T-helper 1 cell treated with Interleukin-12 subunit alpha and Interleukin-12 subunit beta and Interleukin-4 antibody, amounts not matched to agents 30 ng/mL and 1 ng/mL, for 36 hours (primary cell): ENCODE measurements at regions not wholly inside any gene's neighbourhood (a gene's known extent, or its start where the extent isn't known, plus 50 kb on each side); places are given as distances from the start of the nearest gene placed in this dataset.

Source experiments
- intact Hi-C: fragments of 100-400 bp; cut with micrococcal nuclease; formaldehyde crosslinking; loops from one replicate; pipeline ENCODE4 v1.15.1; 2024

DNA sequence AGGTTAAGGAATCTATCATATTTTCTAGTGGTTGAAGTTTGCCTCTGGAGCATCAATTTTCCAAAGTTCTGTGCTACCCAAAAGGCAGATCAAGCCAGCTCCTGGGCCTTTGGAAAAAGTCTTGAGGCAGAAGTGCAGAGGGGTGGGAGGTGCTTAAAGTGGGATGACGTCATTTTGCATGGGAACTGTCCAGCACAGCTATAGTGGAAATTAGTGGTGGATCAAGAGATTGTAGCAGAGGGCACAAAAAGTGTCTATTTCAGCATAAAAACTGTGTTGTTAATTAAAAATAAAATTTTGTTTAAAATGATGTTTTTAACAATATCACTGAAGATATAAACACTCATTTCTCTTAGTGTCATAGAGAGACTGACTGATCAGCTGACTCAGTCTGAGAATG lies 221.9 kb downstream of the LRRN1 start:
- intact Hi-C loops: no loop called here

DNA sequence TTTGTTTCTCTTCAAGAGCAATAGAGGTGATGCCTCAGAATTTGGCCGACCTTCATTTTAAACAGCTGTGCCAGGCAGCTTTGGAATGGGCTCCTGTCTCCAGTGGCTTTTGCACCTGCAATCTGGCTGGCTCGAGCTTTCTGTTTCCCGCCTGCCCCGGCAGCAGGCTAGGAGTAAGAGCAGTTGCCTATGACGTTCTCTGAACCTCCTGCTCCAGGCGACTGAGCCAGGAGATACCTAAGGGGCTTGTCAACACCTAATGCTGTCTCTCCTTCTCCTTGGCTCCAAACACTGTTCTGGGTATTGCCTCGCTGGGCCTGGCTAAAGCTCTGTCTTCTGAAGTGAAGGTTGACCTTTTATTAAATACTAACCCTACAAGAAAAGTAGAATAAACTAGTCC lies 229.9 kb downstream of the LRRN1 start:
- intact Hi-C loops: no loop called here

DNA sequence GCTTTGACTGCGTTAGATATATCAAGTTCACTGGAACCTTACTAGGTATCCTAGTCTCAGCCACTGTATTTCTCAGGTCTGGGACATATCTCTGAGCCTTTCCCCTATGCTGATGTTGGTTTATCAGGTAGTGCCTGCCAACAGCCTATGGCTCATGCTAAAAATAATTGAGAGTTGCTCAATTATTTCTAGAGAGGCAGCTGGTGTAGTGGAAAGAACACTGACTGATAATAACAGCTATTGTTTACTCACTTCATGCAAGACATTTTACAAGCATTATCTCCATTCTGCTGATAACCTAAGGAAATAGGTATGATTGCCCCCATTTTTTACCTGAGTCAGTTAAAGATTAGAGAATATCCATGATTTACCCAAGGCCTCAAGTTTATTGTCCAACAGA lies 231.4 kb downstream of the LRRN1 start:
- intact Hi-C loops: no loop called here

DNA sequence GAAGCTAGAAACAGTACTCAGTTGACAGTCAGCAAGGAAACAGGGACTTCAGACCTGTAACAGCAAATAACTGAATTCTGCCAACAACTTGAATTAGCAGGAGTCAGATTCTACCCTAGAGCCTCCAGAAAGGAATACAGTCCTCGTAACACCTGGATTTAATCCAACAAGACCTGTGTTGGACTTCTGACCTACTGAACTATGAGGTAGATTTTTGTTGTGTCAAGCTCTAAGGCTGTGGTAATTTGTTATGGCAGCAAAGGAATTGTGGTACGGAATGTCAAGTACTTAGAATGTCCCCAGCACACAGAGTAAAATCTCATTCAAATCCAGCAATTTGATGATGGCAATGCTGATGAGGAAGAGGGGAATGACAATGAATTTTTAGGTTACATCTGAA lies 234.1 kb downstream of the LRRN1 start:
- intact Hi-C loops: no loop called here

DNA sequence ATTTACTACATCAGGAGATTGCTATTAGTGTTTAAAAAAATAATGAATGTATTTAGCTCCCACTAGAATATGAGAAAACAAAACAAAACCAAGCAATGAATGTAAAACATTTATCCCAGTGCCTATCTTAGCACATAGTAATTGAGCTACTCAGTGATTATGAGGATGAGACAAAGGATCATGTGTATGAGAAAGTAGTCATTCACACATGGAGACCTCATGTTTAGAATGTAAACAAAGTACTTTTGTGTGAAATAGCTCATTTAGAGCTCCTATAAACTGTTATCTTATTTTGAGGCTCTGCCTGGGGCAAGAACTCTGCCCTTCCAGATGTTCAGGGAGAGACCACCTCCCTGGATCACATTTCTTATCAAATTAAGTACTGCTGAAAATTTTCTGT lies 236.8 kb downstream of the LRRN1 start:
- intact Hi-C loops: no loop called here

DNA sequence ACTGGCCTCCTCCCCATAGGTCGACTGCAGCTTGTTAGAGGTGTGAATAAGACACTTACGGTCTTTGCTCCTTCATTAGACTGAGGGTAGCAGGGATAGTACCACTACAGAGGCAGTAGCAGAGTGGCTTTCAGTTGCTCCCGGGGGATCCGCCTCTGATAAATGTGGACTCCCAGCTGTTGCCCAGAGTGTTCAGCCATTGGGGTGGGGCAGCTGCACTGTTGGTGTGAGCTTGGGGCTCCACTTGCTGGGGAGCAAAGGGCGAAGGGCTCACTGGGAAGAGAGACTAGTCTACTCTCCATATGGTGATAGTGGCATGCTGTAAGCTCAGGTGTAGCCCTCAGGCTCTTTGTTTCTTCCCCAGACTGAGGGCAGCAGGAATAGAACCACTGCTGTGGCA lies 239.1 kb downstream of the LRRN1 start:
- intact Hi-C loops: no loop called here

DNA sequence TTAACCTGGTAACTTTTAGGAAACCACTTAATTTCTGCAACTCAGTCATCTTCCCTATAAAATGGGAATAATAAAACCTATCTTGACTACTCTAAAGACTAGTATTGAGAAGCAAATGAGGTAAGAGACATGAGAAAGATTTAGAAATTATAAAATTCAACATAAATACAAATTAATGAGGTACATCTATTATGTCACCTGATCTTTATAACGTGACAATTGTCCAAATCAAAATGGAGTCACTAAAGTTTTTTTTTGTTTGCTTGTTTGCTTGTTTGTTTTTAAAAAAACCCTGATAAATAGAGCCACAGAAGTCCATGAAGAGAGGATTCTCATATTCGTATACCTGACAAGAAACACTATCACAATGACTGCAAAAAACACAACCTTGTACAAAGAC lies 242.8 kb downstream of the LRRN1 start:
- intact Hi-C loops: no loop called here

DNA sequence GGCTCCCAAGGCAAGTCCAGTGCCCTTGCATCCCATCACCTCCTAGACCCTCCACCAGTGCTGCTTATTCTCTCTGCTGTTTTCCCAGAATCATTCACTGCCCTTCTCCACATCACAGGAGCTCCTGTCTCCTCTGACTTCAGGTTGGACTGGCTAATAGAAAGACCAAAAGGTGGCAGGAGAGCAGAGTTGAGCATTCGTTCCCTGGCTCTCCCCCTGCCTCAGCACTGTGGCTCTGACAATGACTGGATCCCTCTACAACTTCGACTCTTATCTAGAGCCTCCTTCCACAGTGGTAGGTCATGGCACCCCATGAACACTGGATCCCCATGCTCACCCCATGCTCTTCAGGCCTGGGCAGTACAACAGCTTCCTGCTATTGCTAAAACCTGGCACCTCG lies 243.6 kb downstream of the LRRN1 start:
- intact Hi-C loops: no loop called here

DNA sequence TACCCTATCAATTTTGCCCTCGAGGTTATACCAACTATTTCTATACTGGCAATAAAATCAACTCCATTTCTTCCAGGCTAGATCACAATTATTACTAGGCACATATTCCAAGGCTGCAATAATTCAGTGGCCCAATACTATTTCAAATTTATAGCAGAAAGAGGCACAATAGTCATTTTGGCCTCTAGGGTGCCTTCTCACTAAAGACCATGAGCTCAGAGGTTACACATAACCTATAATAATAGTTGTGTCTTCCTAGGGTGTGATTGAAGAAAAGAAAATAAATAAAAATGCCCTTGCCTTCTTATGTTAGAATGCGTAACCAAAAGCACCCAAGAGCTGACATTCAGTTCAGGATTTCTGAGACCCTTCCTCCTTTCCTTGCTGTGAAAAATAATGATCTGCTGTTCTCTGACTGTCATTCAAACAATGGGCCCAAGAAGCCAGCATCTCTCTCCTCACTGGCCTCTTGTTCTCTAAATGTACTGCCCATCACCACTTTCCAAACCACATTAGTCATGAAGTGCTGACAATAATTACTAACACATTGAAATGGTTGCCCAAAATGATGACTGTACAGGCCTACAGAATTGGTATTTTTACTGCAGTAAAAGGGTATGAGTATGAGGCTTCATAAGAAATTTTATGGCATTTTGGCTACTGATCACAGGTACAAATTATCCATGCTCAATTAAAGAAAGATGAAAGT lies 244.8 kb downstream of the LRRN1 start:
- intact Hi-C loops: no loop called here

DNA sequence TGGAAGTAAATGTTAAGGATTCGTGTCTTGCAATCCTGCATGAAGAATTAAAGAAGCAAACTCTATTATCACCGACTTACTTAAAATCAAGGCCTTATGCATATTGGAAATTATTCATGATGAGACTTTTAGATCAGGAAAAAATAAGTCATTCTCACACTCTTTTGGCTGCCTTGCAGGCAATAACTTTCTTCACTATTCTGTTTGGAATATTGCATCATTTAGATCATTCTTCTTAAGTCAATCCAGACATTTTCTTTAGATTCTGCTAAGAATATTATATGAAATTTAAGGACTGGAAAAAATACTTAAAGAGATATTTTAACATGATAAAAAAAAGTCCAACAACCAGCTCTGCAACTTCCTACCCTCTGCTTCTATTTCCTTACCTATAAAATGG lies 245.4 kb downstream of the LRRN1 start:
- intact Hi-C loops: no loop called here

DNA sequence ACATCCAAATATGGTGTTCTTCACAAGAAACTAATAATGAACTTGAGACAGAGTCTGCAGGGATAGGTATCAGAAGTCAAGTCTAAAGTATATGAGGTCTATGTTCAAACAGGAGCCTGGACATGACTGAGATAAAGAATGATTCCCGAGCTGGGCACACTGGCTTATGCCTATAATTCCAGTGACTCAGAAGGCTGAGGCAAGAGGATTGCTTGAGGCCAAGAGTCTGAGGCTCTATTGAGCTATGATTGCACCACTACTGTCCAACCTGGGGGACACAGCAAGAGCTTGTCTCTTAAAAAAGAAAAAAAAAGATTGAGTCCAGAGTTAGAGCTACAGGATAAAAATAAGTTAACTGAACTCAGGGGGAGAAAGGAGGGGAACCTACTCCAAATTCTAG lies 246.5 kb downstream of the LRRN1 start:
- intact Hi-C loops: no loop called here

DNA sequence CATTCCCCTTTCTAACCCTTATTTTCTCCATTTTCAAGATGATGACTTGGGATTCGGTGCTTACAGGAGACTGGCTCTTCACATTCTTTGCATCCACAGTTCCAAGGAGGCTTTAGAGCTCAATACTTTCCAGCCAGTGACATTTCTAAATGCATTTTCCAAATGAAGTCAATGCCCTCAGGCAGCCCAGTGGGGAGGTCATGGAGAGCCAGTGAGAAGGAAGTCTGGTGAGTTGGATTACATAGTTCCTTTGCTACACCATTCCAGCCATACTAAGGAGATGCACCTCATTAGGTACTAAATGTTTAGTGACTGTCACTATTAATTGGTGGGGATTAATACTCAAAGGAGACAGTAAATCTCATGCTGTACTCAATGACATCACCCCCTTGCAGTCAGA lies 248.1 kb downstream of the LRRN1 start:
- intact Hi-C loops: no loop called here

DNA sequence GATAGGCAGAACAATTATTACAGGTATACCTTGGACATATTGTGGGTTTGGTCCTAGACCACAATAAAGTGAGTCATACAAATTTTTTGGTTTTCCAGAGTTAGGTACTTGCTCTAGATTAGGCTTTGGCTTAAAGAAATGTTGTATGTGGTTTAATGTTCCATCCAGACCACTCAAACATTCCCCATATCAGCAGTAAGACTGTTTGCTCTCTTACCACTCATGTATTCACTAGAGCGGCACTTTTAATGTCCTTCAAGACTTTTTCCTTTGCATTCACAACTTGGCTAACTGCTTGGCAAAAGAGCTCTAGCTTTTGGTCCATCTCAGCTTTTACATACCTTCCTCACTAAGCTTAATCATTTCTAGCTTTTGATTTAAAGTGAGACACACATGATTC lies 250.5 kb upstream of the SETMAR start:
- intact Hi-C loops: no loop called here

DNA sequence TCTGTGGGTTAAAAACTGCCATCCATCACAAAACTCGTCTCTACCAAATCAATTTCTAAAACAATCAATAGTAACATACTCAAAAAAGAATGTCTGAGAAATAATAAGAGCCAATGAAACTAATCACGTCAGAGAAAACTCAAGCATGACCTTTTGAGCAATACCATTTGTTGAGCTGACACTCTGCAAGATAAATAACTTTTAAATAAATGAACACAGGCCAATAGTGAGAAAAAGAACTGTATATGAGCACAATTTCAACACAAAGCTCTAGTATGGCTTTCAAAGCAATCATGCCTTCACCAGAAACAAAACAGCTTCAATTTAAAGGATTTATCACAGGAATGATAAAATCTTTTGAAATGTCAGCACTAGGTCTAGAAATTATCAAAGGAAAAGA lies 249.2 kb upstream of the SETMAR start:
- intact Hi-C loops: no loop called here

DNA sequence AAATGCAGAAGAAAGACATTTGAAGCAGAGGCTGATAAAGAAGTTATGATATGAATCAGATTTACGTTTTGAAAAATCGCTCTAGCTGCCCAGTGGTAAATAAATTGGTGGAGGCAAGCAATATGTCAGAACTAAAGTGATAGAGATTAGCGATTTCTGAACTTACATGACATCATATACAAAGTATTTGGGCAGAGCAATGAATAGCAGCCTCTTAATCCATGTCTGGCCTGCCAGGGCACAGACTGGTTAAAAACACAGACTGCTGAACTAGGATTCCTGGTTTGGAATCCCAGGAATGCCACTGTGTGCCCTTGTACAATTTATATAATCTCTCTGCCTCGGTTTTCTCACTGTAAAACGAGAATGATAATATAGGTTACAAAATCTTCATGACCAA lies 243.1 kb upstream of the SETMAR start:
- intact Hi-C loops: no loop called here

DNA sequence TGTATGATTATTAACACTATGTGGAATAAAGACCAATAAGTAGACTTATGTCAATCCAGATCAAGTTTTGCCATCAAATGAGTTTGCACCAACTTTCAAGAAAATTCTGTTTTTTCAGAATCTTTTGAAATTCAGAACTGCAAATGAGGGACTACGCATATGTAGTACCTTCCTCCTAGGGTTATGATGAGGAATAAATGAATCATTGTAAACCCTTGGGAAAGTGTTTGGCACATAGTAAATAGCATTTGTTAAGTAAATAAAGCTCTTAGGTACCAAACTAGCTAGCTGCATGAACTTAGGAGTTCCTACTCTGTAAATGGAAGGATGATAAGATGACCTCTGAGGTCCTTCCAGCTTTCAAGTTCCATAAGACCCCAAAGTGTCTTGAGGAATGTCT lies 242.6 kb upstream of the SETMAR start:
- intact Hi-C loops: no loop called here

DNA sequence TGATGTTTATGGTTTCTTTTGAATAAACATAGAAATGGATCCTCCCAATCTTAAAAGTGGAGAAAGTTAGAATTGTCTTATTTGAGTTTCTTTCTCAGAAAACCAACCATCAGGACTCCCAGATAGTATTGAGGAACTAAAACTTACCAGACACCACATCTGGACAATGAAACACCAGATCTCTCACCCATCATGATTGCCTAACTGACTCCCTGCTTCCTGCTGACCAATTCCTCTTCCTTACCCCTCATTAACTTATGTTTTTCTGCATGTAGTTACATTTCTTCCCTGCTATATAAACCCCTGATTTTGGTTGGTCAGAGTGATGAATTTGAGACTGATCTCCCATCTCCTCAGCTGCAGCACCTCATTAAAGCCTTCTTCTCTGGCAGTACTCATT lies 242.0 kb upstream of the SETMAR start:
- intact Hi-C loops: no loop called here

DNA sequence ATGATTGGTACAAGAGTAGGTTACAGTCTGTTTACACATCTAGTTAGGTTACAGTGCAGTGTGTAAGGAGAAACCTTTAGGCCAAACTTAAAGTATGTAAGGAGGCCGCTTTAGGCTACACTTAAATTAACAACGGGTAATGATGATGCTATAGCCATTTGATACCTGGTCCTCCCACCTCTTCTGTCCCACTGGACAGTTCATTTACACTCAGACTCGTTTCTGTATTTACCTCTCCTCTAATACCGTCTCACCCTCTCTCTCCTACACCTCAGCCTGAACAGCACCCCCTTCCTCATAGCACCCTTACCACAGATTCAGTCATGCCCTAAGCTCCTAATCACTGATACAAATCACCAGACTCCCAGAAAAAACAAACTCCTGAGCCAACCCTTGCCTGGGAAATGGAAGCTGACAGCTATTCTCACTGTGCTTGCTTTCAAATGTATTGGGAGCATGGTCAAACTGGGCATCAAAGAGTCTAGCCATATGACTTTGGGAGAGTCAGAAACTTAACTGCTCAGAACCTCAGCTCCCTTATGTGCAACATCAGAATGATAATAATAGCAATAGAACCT lies 241.3 kb upstream of the SETMAR start:
- intact Hi-C loops: no loop called here

DNA sequence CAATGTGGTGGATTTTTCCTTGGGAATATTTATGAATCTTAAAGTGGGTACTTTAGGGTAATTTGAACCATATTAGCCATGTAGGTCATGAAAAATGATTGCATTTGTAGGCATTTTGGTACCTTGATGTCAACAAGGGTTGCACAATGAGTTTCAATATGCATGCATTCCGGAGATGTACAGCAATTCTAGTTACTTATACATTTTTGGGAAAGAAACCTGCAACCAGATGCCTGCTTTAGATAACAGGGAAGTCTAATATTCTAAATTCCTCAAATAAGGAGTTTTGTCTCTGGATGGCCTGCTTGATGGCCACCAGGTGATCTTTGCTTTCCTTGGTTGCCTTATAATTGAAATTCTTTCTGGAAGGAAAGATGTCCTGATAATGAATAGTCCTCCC lies 240.5 kb upstream of the SETMAR start:
- intact Hi-C loops: no loop called here

DNA sequence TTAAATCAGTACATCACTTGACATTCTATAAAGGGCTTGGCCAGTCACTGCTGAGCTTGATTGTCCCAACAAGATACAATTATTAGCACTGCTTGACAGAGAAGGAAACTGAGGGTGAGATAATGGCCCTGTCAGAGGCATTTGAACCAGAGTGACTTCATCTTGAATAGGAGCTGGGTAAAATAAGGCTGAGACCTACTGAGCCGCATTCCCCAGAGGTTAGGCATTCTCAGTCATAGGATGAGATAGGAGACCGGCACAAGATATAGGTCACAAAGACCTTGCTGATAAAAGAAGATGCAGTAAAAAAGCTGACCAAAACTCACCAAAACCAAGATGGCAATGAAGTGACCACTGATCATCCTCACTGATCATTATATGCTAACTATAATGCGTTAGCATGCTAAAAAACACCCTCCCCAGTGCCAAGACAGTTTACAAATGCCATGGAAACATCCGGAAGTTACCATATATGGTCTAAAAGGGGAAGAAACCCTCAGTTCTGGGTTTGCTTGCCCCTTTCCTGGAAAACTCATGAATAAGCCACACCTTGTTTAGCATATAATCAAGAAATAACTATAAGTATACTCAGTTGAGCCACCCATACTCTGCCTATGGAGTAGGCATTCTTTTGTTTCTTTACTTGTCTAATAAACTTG lies 239.1 kb upstream of the SETMAR start:
- intact Hi-C loops: no loop called here

DNA sequence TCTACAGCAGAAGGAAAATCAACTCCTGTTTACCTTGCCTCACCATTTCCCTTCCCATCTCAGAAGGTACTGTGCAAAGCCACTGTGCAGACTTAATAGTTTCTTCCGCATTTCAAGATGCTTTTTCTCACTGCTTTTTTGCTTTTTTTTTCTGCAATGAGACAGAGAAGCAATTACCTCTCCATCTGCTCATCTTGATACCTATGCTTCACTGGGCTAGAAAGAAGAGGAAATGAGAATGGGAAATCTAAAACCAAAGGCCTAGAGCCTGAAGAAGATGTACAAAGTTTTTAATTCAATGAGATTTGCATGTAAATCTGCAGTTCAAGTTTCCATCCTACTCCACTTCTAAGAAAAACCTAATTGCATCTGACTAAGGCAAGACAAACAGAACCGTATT lies 238.1 kb upstream of the SETMAR start:
- intact Hi-C loops: no loop called here

DNA sequence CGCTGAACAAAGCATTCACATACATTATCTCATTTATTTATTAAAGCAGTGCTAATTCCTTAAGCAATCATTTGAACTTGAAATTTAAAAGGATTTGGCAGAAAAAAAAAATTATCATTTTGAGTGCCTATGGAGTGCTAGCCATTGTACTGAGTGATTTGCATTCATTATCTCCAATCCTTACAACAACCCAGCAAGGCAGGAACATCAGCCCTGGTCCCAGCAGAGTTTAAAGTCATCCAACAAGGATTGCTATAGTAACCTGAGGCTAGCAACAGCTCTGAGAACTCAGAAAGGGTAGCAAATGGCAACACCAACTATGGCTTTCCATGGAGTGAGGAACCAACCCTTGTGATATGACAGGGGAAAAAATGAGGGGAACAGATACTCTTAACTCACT lies 237.6 kb upstream of the SETMAR start:
- intact Hi-C loops: no loop called here

DNA sequence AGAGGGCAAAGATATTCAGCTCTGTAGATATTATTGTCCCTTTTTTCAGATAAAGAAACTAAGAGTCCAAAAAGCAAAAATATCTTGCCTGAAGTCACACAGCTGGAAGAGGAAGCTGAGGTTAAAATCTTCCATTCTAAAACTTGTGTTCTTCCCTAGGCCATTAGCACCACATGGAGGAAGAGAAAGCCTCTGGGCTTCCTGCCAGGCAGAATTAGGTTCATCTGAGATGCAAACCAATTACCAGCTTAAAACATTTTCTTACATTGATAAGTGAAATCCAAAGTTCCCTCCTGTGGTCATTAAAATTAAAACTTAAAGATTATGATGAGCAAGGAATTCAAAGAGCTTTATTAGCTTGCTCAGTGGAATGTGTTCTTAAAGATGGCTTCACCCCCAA lies 235.3 kb upstream of the SETMAR start:
- intact Hi-C loops: no loop called here
